AG20443 (cell line): ENCODE measurements at regions not wholly inside any gene's neighbourhood (a gene's known extent, or its start where the extent isn't known, plus 50 kb on each side); places are given as distances from the start of the nearest gene placed in this dataset.

Experiments
- DNase-seq: peaks from one replicate; pipeline ENCODE4 v3.0.0; 2012; ENCODE audit warnings: low spot score, mixed read lengths

- no peak for DNase-seq
Measured at GRCh38 chr6:14856177-14856576, 389.7 kb upstream of the JARID2 start.

DNA sequence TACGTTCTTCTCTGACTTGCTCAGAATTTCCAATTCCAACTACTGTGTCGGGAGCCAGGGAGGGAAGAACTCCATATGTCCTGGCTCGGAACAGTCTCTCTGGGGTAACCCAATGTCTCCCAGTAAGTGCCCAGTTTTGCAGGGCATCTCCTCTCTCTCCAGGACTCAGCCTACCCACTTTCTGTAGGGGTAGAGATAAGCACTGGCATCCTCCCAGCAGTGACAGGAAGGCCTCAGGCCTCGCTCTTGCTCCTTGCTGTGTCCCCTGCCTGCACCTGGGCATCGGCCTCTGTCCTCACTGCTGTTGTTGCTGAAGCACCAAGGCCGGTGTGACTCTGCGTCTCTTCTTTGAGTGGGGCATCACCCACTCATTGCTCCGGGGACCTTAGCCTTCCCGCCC, 388.9 kb upstream of the JARID2 start:
- no peak for DNase-seq

DNA sequence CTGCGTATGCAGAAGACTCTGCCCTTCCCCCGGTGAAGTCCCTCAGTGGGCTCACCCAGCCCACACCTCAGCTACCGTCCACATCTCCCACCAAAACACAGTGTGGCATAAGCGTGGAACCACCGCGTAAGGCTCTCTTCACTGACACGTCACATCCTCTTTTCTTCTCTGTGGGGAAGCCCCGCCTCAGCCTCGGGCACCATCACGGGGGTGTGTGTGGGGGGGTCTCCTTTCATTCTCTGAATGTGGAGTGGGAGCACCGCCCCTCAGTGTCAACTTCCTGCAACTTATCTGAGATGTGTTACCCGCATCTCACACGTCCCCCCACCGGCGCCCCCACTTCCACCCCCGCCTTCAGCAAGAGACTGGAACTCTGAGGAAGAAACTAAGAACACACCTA, 388.4 kb upstream of the JARID2 start:
- DNase-seq: no peak

- no peak for DNase-seq
Measured at GRCh38 chr6:14858808-14859207, 387.1 kb upstream of the JARID2 start.

DNA sequence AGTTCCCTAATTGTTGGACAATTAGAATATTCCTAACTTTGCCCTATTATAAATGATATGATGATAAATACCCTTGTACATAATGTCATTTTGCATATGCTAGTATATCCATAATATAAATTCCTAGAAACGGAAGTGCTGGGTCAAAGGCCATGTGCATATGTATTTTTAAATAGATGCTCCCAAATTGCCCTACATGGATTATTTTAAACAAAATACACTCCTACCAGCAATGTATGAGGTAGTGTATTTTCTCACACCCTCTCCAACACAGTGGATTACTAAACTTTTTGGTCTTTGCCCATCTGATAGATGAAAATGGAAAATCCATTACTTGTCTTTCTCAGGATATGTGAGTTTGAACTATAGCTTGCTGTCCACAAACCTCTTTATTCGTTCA, 385.1 kb upstream of the JARID2 start:
- no peak for DNase-seq

- no peak for DNase-seq
Measured at GRCh38 chr6:14861491-14861943, 384.4 kb upstream of the JARID2 start.

DNA sequence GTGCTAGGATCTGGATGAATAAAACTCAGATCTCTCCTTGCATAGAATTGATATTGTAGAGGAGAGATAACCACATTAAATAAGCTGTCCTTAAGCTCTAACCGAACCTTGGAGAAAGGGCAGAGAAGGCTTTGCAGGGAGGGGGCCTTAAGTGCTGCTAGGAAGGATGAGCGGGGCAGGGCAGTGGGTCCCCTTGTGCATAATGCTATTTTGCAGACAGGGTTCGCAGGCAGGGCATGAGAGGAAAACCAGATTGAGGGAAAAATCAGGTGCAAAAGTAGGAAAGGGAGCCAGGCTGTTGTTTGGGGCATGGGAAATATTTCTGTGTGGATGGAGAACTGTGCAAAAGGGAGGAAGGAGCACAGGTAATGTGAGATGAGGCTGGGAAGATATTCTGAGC, 383.0 kb upstream of the JARID2 start:
- no peak for DNase-seq

- DNase-seq: no peak
Measured at GRCh38 chr6:14863902-14864850, 381.7 kb upstream of the JARID2 start.

DNA sequence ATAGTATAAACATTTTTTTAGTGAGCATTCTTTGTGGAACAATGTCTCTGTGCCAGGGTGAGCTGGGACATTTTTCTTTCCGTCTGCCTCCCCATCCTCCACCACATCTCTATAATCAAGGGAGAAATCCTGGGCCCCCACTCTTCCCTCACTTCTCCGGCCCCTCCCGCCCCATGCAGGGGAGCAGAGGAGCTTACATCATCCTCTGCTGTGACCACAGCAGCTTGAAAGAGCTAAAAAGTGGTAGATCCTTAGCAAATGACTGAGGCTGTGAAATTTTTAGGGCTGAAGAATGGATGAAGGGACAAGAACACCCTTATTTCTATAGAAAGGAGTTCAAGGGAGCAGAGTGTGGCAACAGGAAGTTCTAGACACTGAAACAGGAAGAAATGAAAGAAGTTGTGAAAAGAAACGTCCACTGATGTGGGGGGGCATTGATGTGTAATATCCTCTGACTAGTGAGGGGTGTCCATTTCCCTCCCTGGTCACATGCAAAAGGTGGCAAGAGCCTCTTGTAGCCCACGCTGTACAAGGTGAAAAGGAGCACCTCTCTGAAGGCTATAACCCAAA, 380.3 kb upstream of the JARID2 start:
- no peak for DNase-seq

DNA sequence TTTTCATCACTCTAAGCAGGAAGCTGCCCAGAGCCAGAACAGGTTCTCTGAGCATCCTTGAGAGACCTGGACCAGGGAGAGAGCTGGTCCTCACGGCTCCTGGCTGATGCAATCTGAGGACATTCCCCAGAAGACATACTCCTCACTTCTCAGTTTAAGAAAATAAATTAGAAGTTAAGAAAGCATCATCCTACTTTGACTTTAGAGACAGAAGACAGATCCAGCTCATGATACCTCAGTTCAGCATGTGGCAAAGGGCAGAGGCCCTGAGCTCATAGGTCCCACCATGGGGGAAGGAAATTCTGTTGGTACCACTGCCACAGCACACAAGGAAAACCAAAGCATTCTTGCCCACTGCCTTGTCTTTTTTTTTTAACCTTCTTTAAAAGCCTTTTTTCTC, 378.1 kb upstream of the JARID2 start:
- DNase-seq: no peak

- DNase-seq: no peak
Measured at GRCh38 chr6:14871221-14871620, 374.6 kb upstream of the JARID2 start.

- DNase-seq: no peak
Measured at GRCh38 chr6:14873101-14873500, 372.8 kb upstream of the JARID2 start.

- DNase-seq: no peak
Measured at GRCh38 chr6:14873781-14874441, 372.0 kb upstream of the JARID2 start.

GRCh38 chr6:14874975-14875480, 370.8 kb upstream of the JARID2 start:
- no peak for DNase-seq

GRCh38 chr6:14875481-14876063, 370.3 kb upstream of the JARID2 start:
- DNase-seq: no peak

- DNase-seq: peak; percentile 72
Measured at GRCh38 chr6:14876778-14877613, 368.9 kb upstream of the JARID2 start.

- DNase-seq: no peak
Measured at GRCh38 chr6:14877758-14878157, 368.1 kb upstream of the JARID2 start.

- DNase-seq: no peak
Measured at GRCh38 chr6:14880052-14880451, 365.8 kb upstream of the JARID2 start.

DNA sequence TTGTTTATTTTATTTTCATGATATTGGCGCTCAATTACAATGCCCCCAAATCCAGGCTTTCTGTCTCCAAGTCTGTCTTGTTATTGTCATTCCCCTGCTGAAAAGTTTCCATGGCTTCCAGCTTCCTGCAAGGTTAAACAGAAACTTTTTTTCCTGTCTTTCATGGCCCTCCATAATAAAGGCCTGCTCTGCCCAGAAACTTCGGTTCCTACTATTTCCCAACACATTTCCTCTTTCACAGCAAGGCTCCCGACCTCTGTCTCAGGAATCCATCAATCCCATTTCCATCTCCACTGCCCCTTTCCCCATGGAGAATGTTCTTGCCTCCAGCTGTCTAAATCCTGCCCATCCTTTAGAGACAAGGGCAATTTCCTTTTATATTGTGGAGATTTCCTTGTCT, 365.2 kb upstream of the JARID2 start:
- no peak for DNase-seq

- DNase-seq: peak; percentile 82
Measured at GRCh38 chr6:14881398-14881797, 364.5 kb upstream of the JARID2 start.

DNA sequence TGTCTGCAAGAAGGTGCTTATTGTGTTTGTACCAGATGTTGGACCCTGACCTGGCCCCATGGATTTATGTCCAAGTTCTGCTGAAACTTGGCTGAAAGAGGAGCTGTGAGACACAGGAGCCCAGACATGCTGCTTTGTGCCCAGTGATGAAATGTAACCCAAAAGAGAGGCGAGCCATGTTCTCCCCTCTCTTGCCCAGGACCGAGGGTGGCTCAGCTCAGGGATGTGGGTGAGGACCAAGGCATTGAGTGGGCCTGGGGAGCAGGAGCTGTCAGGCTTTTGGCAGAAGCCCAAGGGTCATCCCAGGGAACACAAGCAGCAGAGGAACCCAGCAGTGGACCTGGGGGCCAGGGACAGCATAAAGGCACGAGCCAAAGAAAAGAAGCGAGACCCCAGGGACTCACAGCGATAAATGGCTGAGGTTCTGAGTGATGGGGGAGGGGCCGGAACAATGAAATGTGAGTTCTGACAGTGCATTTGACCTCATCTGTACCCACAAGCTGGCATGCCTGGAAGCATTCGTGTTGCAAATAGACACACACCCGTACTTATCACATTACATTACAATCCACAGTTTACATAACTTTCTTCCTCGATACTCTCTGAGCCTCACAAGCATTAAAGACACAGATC, 363.4 kb upstream of the JARID2 start:
- no peak for DNase-seq
